Heart left ventricle (tissue), 13 donors: ENCODE measurements at regions not wholly inside any gene's neighbourhood (a gene's known extent, or its start where the extent isn't known, plus 50 kb on each side); places are given as distances from the start of the nearest gene placed in this dataset.

Source experiments
- POLR2A ChIP-seq, 2 donors: fragments of 450-650 bp; IDR thresholded peaks; one replicate each; pipeline ENCODE4 v1.6.1; 2017; ENCODE audit warnings: antibody characterized with exemption in 2 of 2, mild to moderate bottlenecking in 2 of 2, moderate library complexity in 2 of 2
- TF ChIP-seq, protein P1 (sequence below), 12 donors: fragments of 200-600 bp; sonication (generic) in 4 of 12; IDR thresholded peaks; one replicate each; pipeline versions ENCODE4 v1.5.0 to v1.8.0; 2018 to 2022; ENCODE audit warnings: antibody characterized with exemption in 12 of 12, mild to moderate bottlenecking in 5 of 12
- donor health status: ischemic (EF 13 %, LVEDD 7.1; RV severe dilation, severe dysfunction).
- donor health status: DM: no; HTN: yes; CAD: no.
- donor health status: DM: no; HTN: no; CAD: no.
- donor health status: ischemic (EF 25% LVEDD 6.9; RV normal size, moderate dysfunction).
- donor health status: ischemic (EF 25% LVEDD 5.7; RV mildly dilated, moderate dysfunction).
- donor health status: ischemic (EF 35%, LVEDD 5.7; RV mildly dilated, moderate dysfunction).
- donor health status: nonischemic (EF 11% LVEDD 7.7; RV severe dilation, severe dysfunction).
- donor health status: DM: yes; HTN: yes; CAD: no.
- donor health status: PGD.
- donor health status: ischemic (EF 29% LVEDD 5.4; RV normal size, mild dysfunction).
- donor health status: nonischemic (EF 23%, LVEDD 6.1; RV moderate dilation, normal function).

DNA sequence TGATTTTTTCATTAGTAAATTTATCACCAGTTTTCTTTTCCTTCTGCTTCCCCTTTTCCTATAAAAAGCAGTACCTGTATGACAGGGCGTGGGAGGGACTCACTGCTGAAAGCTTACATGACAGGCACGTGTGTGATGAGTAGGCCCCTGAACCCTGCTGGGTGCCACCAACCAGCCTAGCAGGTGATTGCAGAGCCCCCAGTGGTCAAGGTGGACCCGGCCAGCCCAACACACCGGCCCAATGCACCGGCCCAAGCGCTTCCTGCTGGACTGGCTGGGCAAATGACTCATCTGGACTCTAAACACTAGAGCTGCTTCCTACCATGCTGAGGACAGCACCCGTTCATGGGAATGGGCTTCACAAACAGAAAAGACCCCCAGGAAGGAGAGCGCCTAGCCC, 89.8 kb upstream of the TMEM72 start:
- TF ChIP-seq, protein P1, sequence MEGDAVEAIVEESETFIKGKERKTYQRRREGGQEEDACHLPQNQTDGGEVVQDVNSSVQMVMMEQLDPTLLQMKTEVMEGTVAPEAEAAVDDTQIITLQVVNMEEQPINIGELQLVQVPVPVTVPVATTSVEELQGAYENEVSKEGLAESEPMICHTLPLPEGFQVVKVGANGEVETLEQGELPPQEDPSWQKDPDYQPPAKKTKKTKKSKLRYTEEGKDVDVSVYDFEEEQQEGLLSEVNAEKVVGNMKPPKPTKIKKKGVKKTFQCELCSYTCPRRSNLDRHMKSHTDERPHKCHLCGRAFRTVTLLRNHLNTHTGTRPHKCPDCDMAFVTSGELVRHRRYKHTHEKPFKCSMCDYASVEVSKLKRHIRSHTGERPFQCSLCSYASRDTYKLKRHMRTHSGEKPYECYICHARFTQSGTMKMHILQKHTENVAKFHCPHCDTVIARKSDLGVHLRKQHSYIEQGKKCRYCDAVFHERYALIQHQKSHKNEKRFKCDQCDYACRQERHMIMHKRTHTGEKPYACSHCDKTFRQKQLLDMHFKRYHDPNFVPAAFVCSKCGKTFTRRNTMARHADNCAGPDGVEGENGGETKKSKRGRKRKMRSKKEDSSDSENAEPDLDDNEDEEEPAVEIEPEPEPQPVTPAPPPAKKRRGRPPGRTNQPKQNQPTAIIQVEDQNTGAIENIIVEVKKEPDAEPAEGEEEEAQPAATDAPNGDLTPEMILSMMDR (IDR thresholded peaks at IDR 0.05): no peak
- TF ChIP-seq POLR2A (IDR thresholded peaks at IDR 0.05): no peak
